Activated naive CD8-positive, alpha-beta T cell treated with anti-CD3 and anti-CD28 coated beads, Interleukin-2, amount 10 ng/mL, durations not matched to agents 7 days and 5 days (primary cell): ENCODE measurements at regions not wholly inside any gene's neighbourhood (a gene's known extent, or its start where the extent isn't known, plus 50 kb on each side); places are given as distances from the start of the nearest gene placed in this dataset.
"Not testable (repeated sequence)": the region's sequence is repeated elsewhere in the genome, so short reads cannot be mapped to it uniquely, and the experiment has no call there.

ENCODE experiments used
- ATAC-seq: fragments of 150-1000 bp; cut with Tn5 transposase; one replicate; pipeline ENCODE4 v1.10.0; 2021; ENCODE audit warnings: low read depth, moderate library complexity
- POLR2A ChIA-PET: fragments of 350-600 bp; sonication (Branson Sonifier 250); formaldehyde crosslinking; loops from one replicate; lab custom pipeline; 2021; ENCODE audit warnings: antibody characterized with exemption; lab: Charles Lee
- DNase-seq: peaks from one replicate; pipeline ENCODE4 v3.0.0; 2021
- H3K27ac Mint-ChIP-seq: one replicate; pipeline ENCODE4 v1.8.0; 2022; ENCODE audit warnings: mild to moderate bottlenecking, mixed read lengths
- H3K27me3 Mint-ChIP-seq: one replicate; pipeline ENCODE4 v1.8.0; 2022; ENCODE audit warnings: mild to moderate bottlenecking, moderate library complexity, mixed read lengths
- H3K36me3 Mint-ChIP-seq: one replicate; pipeline ENCODE4 v1.8.0; 2021; ENCODE audit warnings: mild to moderate bottlenecking, mixed read lengths
- H3K4me1 Mint-ChIP-seq: one replicate; pipeline ENCODE4 v1.8.0; 2021; ENCODE audit warnings: mixed read lengths
- H3K4me3 Mint-ChIP-seq: one replicate; pipeline ENCODE4 v1.8.0; 2022; ENCODE audit warnings: mild to moderate bottlenecking, moderate library complexity, mixed read lengths
- H3K9me3 Mint-ChIP-seq: one replicate; pipeline ENCODE4 v1.8.0; 2021; ENCODE audit warnings: mixed read lengths

- POLR2A ChIA-PET = no interaction called here
- no peak overlapping the region for H3K27ac Mint-ChIP-seq
- no peaks in the 10 kb centered on the region for H3K4me1 Mint-ChIP-seq
- no peaks in the 10 kb centered on the region for H3K27me3 Mint-ChIP-seq
- ATAC-seq = no peak
- H3K9me3 Mint-ChIP-seq = no peaks in the 10 kb centered on the region
- no peak overlapping the region for H3K4me3 Mint-ChIP-seq
- H3K36me3 Mint-ChIP-seq = no peaks in the 10 kb centered on the region
- DNase-seq = no peak
Observed at GRCh38 chr7:9127901-9128300, 694.5 kb downstream of the NXPH1 start.

- no peak for ATAC-seq
- Mint-ChIP-seq H3K27me3 (no peaks in the 10 kb centered on the region), H3K9me3 (no peaks in the 10 kb centered on the region), H3K36me3 (no peaks in the 10 kb centered on the region), H3K4me3 (no peak overlapping the region), H3K4me1 (no peaks in the 10 kb centered on the region), H3K27ac (no peak overlapping the region)
- POLR2A ChIA-PET = no interaction called here
- no peak for DNase-seq
Observed at GRCh38 chr7:9148687-9149086, 715.3 kb downstream of the NXPH1 start.

- H3K36me3 Mint-ChIP-seq = no peaks in the 10 kb centered on the region
- H3K27ac Mint-ChIP-seq = no peak overlapping the region
- no peaks in the 10 kb centered on the region for H3K4me1 Mint-ChIP-seq
- no peak for DNase-seq
- no peak for ATAC-seq
- no peak overlapping the region for H3K4me3 Mint-ChIP-seq
- no peaks in the 10 kb centered on the region for H3K9me3 Mint-ChIP-seq
- POLR2A ChIA-PET = no interaction called here
- H3K27me3 Mint-ChIP-seq = no peaks in the 10 kb centered on the region
Observed at GRCh38 chr7:9149499-9150082, 716.2 kb downstream of the NXPH1 start.

DNA sequence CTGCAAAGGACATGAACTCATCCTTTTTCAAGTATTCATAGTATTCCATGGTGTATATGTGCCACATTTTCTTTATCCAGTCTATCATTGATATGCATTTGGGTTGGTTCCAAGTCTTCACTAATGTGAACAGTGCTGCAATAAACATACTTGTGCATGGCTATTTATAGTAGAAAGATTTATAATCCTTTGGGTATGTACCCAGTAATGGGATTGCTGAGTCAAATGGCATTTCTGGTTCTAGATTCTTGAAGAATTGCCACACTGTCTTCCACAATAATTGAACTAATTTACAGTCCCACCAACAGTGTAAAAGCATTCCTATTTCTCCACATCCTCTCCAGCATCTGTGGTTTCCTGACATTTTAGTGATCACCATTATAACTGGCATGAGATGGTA is 730.3 kb downstream of the NXPH1 start:
- H3K9me3 Mint-ChIP-seq, H3K4me3 Mint-ChIP-seq, DNase-seq, H3K27me3 Mint-ChIP-seq, POLR2A ChIA-PET, H3K27ac Mint-ChIP-seq, H3K36me3 Mint-ChIP-seq, ATAC-seq, H3K4me1 Mint-ChIP-seq: not testable (repeated sequence)

GRCh38 chr7:9175871-9176270 is 742.5 kb downstream of the NXPH1 start:
- Mint-ChIP-seq H3K4me3 (no peak overlapping the region), H3K9me3 (peaks cover 1% of the 10 kb centered on the region), H3K4me1 (no peaks in the 10 kb centered on the region), H3K27ac (no peak overlapping the region), H3K27me3 (no peaks in the 10 kb centered on the region), H3K36me3 (no peaks in the 10 kb centered on the region)
- ATAC-seq (no peak), DNase-seq (no peak)
- POLR2A ChIA-PET = no interaction called here

GRCh38 chr7:9181356-9181755 is 747.9 kb downstream of the NXPH1 start:
- no peak overlapping the region for H3K27ac Mint-ChIP-seq
- no peak for ATAC-seq
- POLR2A ChIA-PET = no interaction called here

DNA sequence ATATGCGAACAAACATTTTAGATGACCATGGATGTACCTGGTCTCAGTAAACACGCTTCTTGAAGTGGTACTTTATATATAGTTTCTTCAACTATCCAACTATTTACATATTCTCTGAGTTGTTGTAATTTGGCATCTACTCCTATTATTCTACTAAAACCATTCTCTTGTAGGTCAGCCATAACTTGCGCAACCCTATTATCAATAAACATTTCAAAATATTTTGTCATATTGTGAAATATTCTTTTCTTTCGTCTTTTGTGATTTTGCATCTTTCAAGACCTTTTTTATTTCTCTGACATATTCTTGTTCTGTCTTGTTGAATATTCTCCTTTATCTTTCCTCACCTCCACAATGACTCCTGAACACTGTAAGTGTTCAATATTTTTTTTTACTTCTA is 753.3 kb downstream of the NXPH1 start:
- POLR2A ChIA-PET = no interaction called here
- H3K9me3 Mint-ChIP-seq = peaks cover 3% of the 10 kb centered on the region
- H3K4me3 Mint-ChIP-seq = no peak overlapping the region
- DNase-seq (no peak), ATAC-seq (no peak)
- no peaks in the 10 kb centered on the region for H3K4me1 Mint-ChIP-seq
- no peaks in the 10 kb centered on the region for H3K27me3 Mint-ChIP-seq
- no peaks in the 10 kb centered on the region for H3K36me3 Mint-ChIP-seq
- no peak overlapping the region for H3K27ac Mint-ChIP-seq

More at GRCh38 chr7:9181356-9181755, 747.9 kb downstream of the NXPH1 start:
- H3K4me1 Mint-ChIP-seq = no peaks in the 10 kb centered on the region
- H3K4me3 Mint-ChIP-seq = no peak overlapping the region
- DNase-seq = no peak
- no peaks in the 10 kb centered on the region for H3K9me3 Mint-ChIP-seq
- no peaks in the 10 kb centered on the region for H3K27me3 Mint-ChIP-seq
- no peaks in the 10 kb centered on the region for H3K36me3 Mint-ChIP-seq

GRCh38 chr7:9189703-9190102 is 756.3 kb downstream of the NXPH1 start:
- no peak overlapping the region for H3K4me3 Mint-ChIP-seq
- H3K27ac Mint-ChIP-seq = no peak overlapping the region
- no peak for DNase-seq
- no peak for ATAC-seq
- peaks cover 3% of the 10 kb centered on the region for H3K9me3 Mint-ChIP-seq
- H3K27me3 Mint-ChIP-seq = no peaks in the 10 kb centered on the region
- H3K4me1 Mint-ChIP-seq = no peaks in the 10 kb centered on the region
- POLR2A ChIA-PET = no interaction called here
- no peaks in the 10 kb centered on the region for H3K36me3 Mint-ChIP-seq

DNA sequence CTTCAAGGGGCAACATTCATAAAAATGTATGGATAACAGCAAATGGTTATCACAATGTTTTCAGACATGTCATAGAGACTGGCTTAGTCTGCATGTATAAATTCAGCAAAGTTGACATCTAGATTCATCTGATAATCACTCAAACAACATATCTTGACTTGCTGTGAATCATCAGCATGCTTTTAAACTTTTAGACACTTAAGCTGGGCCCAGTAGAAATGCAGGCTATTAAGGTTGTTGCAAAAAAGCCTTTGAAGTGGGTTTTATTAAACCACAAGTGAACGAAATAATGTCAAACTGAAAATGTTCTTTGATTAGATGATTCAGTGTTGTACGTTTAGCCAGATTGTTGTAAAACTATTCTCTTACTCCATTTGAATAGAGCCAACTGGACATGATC is 759.6 kb downstream of the NXPH1 start:
- no peak for ATAC-seq
- Mint-ChIP-seq H3K9me3 (peaks cover 3% of the 10 kb centered on the region), H3K4me3 (no peak overlapping the region), H3K36me3 (no peaks in the 10 kb centered on the region), H3K27ac (no peak overlapping the region), H3K4me1 (no peaks in the 10 kb centered on the region), H3K27me3 (no peaks in the 10 kb centered on the region)
- no peak for DNase-seq
- POLR2A ChIA-PET = no interaction called here

GRCh38 chr7:9200626-9201025 is 767.2 kb downstream of the NXPH1 start:
- H3K4me3 Mint-ChIP-seq = no peak overlapping the region
- no peaks in the 10 kb centered on the region for H3K4me1 Mint-ChIP-seq
- no peak for DNase-seq
- no peak for ATAC-seq
- no peaks in the 10 kb centered on the region for H3K27me3 Mint-ChIP-seq
- H3K36me3 Mint-ChIP-seq = no peaks in the 10 kb centered on the region
- H3K27ac Mint-ChIP-seq = no peak overlapping the region
- no peaks in the 10 kb centered on the region for H3K9me3 Mint-ChIP-seq
- POLR2A ChIA-PET = no interaction called here

DNA sequence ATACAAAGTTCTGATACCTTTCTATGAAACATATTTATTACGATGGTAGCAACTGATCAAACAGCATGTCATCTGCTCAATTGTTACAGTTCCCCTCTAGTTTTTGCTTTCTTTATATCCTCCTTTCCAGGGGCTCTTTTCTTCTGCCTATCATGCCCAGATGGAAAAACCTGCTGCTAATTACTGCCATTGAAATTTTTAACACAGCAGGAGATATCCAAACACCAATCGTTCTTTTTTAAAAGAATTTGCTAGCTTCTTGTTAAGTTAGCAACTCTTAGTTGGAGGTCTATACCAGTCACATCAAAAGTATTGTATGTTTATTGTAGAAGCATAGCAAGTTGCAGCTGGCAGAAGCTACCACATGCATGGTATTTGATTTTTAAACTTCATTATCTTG is 768.5 kb downstream of the NXPH1 start:
- Mint-ChIP-seq H3K4me1 (no peaks in the 10 kb centered on the region), H3K36me3 (no peaks in the 10 kb centered on the region), H3K9me3 (no peaks in the 10 kb centered on the region), H3K27ac (no peak overlapping the region), H3K4me3 (no peak overlapping the region), H3K27me3 (no peaks in the 10 kb centered on the region)
- POLR2A ChIA-PET = no interaction called here
- ATAC-seq (no peak), DNase-seq (no peak)

DNA sequence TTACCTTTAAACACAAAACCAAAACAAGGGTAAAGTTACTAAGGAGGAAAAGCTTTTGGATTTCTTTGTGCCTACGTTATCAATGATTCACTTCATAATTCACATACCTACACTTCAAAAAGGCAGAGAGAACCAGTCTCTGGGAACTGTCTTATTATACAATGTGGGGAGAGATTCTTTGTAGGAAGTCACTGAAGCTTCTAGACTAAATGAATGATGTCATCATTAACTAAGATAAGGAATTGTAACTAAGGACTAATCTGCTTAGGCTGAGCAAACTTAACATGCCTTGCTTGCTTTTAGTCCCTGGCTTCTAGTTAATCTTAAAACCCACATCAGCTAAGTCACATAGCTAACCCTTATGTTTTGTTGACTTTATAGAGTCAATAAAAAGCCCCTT is 771.2 kb downstream of the NXPH1 start:
- ATAC-seq = no peak

DNA sequence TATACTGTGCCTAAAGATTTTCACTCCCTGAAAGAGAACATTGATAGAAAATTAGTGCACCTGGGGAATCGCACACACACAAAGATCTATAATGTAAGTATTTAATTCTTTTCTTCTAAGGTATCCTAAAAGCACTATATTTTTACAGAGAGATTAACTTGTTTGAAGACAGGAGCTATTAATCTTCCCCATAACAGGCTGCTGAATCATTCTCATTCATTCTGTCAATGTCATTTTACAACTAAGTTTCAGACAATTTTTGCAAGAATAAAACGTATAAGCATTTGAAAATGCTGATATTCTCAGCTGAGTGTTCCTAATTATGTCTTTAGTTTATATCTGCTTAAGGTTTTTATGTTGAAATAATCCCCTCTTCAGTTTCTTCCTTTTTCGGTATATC is 776.7 kb downstream of the NXPH1 start:
- ATAC-seq = no peak
- Mint-ChIP-seq H3K27ac (no peak overlapping the region), H3K9me3 (peaks cover 4% of the 10 kb centered on the region), H3K36me3 (no peaks in the 10 kb centered on the region), H3K27me3 (no peaks in the 10 kb centered on the region), H3K4me1 (no peaks in the 10 kb centered on the region), H3K4me3 (no peak overlapping the region)
- DNase-seq = no peak
- POLR2A ChIA-PET = no interaction called here

More for the DNA sequence above, 771.2 kb downstream of the NXPH1 start:
- Mint-ChIP-seq H3K4me3 (no peak overlapping the region), H3K36me3 (no peaks in the 10 kb centered on the region), H3K9me3 (peaks cover 1% of the 10 kb centered on the region), H3K27ac (no peak overlapping the region), H3K4me1 (no peaks in the 10 kb centered on the region), H3K27me3 (no peaks in the 10 kb centered on the region)
- POLR2A ChIA-PET = no interaction called here
- DNase-seq = no peak

GRCh38 chr7:9217204-9217603 is 783.8 kb downstream of the NXPH1 start:
- no peaks in the 10 kb centered on the region for H3K27me3 Mint-ChIP-seq
- no peak for ATAC-seq
- H3K27ac Mint-ChIP-seq = no peak overlapping the region
- H3K36me3 Mint-ChIP-seq = no peaks in the 10 kb centered on the region
- H3K4me3 Mint-ChIP-seq = no peak overlapping the region
- H3K4me1 Mint-ChIP-seq = no peaks in the 10 kb centered on the region
- POLR2A ChIA-PET = no interaction called here
- no peaks in the 10 kb centered on the region for H3K9me3 Mint-ChIP-seq
- no peak for DNase-seq

GRCh38 chr7:9226500-9226899 is 793.1 kb downstream of the NXPH1 start:
- H3K27ac Mint-ChIP-seq = no peak overlapping the region
- POLR2A ChIA-PET = no interaction called here
- peaks cover 3% of the 10 kb centered on the region for H3K9me3 Mint-ChIP-seq
- H3K36me3 Mint-ChIP-seq = no peaks in the 10 kb centered on the region
- H3K4me3 Mint-ChIP-seq = no peak overlapping the region
- DNase-seq = no peak
- no peaks in the 10 kb centered on the region for H3K27me3 Mint-ChIP-seq
- H3K4me1 Mint-ChIP-seq = no peaks in the 10 kb centered on the region
- ATAC-seq = no peak
